HG02852 (cell line): ENCODE measurements at regions not wholly inside any gene's neighbourhood (a gene's known extent, or its start where the extent isn't known, plus 50 kb on each side); places are given as distances from the start of the nearest gene placed in this dataset.
"Not testable (repeated sequence)": the region's sequence is repeated elsewhere in the genome, so short reads cannot be mapped to it uniquely, and the experiment has no call there.

Experiments
- ATAC-seq: cut with Tn5 transposase; IDR thresholded peaks from one replicate; pipeline ENCODE4 v1.9.1; 2021; ENCODE audit warnings: mild to moderate bottlenecking, moderate library complexity; ENCODE audit not compliant: unreplicated experiment

DNA sequence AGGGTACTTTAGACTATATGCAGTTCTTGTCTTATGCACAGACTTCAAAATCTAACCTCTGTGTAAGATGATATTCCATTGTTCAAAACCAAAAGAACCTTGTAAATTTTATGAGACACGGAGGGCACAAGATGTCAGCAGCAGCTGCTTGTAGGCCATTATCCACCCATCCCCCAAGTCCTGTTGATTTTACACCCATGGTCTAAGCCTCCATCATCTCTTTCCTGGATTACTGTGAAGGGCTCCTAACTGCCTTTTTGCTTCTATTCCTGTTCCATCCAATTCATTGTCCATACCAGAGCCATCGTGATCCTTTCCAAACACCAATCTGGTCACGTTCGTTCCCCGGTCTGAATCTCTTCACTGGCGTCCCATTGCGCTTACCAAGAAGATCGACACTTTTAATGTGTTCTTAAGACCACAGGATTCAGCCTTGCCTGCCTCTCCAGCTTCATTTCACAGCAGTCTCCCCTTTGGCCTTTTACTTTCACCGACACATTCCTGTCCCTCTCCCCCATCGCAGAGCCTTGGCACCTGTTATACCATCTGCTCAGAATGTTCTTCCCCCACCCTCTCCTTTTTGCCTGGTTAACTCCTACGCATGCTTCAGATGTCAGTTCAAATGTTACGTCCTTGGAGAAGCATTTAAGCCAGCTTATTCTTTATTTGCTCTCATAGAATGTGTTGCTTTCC, 107.3 kb upstream of the POU3F1 start:
- no peak for ATAC-seq

DNA sequence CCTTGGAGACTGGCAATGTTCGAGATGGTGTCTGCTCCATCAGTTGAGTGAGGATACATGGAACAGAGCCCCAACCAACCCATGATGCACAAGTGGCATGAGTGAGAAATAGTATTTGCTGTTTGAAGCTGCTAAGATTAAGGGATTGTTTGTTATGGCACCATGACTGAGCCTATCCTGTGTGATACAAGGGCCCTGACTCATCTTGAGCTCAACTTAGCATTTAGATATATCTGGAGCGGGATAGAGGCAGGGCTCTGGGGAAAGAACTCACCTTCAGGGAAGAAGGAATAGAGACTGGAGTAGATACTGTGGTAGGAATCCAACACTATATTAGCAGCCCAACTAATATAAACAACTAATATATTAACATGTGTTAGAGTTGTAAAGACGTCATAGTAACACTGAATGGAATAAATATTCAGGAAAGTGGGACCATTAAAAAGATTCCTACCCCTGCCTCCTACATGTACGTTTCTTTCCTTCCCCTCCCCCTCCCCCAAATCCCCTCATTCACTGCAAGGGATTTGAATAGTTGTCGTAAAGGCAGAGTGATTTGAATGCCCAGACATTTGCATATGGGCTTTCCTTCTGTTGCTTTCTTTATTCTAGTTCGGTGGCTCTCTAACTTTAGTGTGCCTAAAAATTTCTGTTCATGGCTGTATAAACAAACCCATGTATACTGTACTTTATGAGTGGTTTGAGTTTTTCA, 106.6 kb upstream of the POU3F1 start:
- no peak for ATAC-seq

DNA sequence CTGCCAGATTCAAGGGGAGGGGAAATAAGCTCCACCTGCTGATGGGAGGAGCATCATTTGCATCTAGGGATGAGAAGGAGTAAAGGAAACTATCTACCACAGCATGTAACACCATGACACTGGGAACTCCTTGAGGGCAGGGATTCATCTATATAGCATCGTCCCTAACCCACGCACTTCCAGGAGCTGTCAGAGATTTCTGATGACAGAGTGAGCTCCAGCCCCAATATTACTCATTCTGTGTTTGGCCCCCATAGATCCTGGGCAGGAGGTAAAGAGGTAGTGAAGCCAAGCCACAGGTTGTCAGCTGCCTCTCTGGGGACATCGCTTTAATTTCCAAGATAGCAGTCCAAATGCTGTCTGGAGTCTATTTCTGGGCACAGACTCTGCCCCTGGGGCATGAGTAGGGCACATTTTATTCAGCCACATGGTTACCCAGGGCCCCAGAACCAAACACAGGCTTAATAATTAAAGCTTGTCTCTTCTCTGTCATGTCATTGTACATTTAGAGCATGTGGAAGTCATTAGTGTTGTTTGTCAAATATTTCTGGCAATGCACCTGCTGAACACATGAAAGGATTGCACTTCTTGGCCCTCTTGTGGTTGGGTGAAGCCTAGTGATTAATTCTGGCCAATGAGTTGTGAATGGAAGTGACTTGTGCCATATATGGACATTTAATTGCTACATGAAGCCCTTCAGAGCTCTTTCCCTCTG, 105.9 kb upstream of the POU3F1 start:
- ATAC-seq: no peak

DNA sequence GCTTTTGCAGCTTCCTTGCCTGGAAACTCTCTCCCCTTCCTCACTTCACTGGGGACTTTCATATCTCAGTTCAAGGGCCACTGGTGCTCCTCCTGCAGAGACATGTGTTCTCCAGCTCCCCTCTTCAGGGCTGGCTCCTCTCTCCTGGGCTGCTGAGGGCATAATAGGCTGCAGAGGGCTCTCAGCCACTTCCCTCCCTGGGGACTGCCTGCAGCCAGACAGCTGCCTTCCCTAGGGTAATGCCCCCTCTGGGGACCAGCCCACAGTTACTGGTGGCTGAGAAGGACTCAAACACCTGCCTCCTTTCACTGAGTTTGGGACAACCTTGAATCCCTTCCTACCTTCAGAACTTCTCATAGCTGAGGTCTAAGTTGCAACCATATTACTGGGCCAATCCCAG, 104.8 kb upstream of the POU3F1 start:
- no peak for ATAC-seq

DNA sequence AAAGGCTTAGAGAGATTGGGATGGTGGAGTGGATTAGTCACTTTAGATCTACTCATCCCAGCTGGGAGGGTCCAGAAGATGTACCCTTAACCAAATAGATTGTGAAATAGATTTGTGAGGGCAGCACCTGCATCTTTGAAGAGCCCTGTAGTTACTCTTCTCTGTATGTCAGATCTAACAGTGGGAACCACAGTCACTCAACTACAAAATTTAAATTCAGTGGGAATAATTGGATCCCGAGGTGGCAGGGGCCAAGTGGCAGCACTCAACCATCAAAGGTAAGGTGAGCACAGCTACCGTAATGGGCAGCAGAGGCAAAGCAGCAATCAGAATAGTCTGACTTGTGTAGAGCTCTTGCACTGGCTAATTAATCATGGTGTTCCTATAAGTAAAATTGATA, 99.5 kb upstream of the POU3F1 start:
- not testable (repeated sequence) for ATAC-seq

DNA sequence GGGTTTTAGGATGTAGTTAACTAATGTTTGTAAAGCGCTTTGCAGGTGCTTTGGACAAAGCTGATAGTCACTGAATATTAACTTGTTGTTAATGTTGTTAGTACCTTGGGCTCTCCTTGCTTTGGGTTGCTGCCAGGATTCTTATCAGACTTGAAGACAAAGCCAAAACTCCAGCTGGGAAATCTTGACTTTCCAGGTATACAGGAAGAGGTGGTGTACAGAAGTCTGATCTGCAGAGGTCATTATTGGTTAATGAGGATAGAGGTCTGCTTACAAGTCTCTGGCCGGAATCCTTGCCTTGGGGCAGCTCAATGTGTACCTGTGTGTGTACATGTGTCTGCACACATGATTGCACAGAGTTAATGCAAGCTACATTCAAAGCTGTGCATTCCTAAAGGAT, 96.0 kb upstream of the POU3F1 start:
- no peak for ATAC-seq

DNA sequence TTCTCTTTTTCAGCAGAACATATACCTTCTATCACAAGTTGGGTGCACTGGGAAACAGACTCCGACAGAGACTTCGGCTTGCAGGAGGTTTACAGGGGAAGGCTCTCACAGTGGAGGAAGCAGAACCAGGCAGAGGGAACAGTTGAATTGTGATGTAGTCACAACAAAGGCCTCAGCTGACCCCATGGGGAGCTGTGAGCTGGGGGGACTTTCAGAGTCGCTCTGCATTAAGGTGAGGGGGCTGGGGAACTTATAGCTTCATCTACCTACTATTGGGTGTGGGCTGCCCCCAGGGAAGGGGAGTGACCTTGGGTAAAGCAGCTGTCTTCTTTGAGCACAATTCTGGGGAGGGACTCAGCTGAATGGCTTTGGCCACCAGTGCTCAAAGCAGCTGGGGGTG, 94.9 kb upstream of the POU3F1 start:
- ATAC-seq: no peak

DNA sequence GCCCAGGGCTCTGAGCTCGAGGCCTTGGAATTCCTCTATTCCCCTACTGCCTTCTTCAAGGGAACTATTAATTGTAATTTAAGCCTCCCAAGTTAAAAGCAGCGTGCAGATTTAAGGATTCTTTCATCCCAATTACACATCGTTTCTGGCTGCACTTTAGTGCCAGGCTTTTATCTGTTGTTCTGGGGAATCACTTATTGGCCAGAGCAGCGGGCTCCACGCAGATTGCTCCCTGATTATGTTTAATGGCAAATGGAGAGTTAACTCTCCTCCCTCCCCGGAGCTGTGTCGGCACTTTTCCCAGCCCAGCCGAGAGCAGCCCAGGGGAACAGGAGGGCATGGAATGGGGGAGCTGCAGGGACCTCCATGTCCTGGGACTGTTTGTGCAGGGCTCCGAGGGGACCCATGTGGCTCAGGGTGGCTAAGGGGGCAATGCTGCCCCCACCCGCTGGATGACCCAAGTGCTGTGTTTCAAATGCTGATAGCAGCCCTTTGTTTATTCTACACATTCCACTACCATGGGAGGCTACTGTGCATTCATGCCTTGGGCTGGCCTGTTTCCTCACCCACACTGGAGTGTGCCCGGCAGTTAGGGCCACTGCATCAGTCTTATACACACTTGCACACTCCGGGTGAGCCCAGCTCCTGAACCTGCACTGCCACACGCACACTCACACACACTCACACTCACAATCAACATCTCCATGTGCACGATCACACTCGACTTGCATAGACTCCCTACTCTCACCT, 93.3 kb upstream of the POU3F1 start:
- ATAC-seq: no peak

DNA sequence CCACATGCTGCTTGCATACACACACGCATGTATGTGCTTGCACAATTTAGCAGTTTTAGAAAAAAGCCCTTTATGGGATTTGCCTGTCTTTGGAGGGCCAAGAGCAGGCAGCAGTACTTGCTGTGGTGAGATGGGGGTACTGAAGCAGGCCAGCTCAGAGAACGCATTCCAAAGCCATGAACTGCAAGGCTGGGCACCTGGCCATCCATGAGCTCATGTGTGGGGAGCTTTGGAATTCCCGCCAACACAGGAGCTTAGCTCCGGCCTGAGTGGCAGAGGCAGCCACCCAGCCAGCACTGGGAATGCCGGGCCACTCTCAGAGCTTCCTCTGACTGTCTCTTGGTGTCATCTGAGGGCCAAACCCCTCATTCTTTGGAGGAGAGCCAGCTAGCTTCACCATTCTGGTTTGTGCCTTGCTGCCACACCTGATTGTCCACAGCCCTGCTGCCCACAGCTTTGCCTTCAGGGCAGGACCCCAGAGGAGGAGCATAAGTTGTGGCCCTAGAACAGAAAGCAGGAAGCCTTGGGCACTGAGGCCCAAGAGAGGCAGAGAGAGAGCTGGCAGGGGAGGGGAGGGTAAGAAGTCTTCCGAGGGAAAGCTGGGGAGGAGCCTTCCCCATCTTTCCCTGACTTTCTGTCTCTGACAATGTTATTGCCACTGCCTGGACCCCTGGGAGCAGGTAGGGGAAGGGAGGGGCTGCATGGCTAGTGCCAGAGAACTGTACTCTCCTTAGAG, 92.1 kb upstream of the POU3F1 start:
- ATAC-seq: no peak

DNA sequence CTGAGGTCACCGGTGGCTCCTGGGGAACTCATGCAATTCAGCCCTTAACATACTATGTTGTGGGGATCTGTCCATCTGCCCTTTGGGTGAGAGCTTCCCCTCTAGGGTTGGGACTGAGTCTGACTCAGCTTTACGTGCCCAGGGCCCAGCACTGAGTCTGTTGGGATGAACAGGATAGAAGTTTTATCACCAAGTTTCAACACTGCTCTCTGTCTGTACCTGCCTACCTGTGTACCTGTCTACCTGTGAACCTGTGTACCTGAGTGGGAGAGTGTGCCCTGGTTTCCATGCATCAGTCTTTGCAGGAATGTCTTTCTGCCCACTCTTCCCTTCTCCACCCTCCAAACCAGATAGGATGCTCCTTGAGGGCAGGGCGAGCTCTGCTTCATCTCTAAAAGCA, 90.6 kb upstream of the POU3F1 start:
- ATAC-seq: no peak

DNA sequence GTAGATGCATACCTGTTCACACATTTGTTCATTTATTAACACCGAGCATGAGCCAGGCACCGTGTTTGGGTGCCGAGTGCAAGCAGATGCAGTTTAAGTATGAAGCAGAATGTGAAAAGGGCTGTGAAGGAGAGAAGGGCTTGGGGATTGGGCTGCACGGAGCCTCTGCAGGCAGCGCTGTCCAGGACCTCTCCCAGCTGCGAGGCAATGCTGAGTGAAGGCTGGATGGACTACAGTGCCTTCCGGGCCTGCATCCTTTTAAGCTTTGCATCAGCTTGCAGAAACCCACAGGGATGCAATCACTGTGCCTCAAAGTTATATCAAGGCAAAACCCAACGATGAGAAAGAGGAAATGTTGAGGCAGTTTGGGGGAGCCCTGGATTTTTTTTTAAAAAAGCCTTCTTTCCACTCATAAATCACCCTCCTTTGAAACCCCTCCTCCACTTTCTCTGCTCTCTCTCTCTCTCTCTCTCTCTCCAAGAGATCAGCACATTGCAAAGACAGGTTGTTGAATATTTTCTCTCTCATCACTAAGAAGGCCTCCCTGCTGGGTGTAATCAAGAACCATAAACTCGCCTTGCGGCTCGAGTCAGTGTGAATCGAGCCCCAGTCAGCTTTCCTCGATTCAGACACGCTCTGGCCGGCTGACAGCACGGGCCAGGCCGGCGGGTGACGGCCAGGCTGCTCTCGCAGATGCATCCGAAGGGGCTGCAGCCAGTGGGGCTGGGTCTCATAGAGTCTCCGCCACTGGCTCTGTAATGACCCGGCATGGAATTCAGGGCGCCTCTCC, 89.2 kb upstream of the POU3F1 start:
- ATAC-seq: no peak

DNA sequence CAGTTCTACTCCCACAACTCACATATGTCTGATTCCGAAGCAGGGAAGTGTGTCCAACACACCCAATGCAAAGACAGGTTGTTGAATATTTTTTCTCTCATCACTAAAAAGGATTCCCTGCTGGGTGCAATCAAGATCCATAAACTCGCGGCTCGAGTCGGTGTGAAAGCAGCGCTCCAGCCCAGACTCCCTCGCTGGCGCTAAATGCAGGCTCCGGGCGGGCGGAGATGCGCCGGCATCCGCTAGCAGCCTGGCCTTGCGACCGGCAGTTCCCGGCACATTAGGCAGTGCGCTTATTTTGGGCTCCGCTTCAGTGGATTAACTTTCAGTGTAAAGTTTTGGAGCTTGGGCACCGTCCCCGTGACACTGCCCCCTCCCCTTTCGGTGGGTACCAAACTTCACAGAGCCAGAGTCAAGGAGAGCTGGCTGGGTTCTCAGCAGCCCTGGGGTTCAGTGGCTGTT, 87.7 kb upstream of the POU3F1 start:
- no peak for ATAC-seq

DNA sequence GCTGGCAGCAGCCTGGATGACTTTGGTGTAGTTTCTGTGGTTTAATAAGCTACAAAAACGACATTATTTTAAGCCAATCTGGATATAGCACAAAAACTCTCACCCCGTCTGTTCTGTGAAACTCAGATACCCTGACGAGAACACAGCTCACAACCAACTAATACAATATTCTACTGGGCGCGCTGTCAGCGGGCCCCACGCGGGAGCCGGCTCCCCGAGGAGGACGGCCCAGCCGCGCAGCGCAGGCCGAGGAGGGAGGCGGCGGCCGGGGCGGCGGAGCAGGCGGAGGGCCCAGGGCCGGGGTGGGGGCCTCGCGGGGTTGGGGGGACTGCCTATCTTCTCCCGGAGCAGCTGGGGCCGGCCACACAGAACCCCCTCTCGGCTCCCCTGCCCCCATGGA, 87.2 kb upstream of the POU3F1 start:
- no peak for ATAC-seq

DNA sequence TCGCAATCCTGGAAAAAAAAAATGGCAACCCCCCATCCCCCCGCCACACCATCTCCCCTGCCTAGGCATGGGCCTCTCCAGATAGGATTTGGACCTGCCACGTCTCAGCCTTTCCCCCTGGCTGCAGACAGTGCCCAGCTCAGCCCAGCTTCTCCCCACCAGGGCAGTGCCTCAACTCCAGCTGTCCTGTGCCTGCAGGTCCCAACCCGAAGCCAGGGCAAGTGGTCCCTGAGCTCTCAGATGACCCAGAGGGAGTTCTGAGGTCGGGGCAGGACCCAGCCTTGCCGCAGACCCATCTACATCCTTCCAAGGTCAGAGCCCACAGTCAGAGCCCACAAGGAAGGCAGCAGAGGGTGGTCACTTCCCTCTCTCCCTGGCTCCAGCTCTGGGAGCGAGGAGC, 86.7 kb upstream of the POU3F1 start:
- no peak for ATAC-seq

DNA sequence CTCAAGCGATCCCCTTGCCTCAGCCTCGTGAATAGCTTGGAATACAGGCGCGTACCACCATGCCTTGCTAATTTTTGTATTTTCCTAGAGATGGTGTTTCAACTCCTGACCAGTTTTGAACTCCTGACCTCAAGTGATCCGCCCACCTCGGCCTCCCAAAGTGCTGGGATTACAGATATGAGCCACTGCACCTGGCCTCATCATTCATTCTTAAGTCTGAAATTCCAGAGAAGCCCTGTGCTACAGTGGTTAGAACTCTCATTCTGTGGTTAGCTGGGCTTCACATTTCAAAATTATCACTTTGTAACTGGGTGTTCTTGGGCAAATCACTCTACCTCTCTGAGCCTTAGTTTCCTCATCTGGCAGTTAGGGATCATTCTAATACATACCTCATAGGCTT, 86.1 kb upstream of the POU3F1 start:
- no peak for ATAC-seq

DNA sequence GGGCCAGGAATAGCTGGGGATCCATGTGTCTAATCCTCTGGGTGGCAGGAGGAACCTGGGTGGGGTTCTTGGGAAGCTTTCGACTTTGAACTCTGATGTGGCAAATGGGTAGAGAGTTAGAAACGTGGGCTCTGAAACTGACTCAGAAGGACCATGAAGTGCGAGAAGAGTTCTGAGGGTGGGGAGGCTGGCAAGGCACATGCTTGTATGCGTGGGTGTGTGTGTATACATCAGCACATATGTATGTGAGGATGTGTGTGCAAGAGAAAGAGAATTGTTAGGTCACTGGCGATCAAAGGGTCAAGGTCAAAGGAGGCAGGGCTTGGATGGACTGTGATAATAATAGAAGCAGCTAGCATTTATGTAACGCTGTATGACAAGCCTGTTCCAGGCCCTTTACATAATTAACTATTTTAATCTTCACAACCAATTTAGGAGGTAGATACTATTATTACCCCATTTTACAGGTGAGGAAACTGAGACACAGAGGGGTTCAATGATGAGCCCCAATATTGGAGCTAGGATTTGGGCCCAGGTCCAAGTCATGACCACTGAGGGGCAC, 84.5 kb upstream of the POU3F1 start:
- ATAC-seq: no peak

DNA sequence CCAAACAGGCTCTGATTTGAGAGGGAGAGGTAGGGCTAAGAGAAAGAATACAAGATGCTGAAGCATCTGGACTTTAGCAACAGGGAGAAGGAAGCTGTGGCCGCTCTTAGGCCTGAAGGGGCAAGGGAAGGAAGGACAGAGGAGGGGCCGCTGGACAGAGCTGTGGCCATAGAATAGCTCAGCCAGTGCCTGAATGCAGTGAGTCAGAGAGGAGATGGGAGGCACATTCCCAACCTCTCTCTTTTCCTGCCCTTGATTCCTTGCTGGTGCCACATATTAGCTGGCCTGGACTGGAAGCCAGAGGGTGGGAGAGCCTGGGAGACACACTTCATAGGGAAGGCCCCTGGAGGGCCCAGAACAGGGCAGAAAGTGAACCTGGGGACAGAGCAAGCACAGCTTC, 83.4 kb upstream of the POU3F1 start:
- ATAC-seq: no peak

DNA sequence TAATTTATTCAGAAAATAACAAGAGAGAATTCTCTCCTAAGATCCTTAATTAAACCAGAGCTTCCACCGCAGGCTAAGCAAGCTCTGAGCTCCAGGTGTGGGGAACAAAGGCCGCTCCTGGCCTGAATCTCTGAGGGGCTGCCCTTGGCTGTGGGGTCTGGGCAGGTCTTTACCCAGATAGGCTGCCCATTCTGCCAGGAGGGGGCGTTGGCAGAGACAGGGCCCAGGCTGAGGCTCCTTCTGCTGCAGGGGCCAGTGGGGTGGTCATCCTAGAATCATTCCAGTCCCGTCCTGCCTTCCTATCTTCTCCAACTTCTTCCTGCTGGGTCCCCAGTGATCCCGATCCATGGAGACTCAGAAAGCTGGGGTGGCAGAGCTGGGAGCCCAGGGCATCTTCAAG, 82.9 kb upstream of the POU3F1 start:
- no peak for ATAC-seq

DNA sequence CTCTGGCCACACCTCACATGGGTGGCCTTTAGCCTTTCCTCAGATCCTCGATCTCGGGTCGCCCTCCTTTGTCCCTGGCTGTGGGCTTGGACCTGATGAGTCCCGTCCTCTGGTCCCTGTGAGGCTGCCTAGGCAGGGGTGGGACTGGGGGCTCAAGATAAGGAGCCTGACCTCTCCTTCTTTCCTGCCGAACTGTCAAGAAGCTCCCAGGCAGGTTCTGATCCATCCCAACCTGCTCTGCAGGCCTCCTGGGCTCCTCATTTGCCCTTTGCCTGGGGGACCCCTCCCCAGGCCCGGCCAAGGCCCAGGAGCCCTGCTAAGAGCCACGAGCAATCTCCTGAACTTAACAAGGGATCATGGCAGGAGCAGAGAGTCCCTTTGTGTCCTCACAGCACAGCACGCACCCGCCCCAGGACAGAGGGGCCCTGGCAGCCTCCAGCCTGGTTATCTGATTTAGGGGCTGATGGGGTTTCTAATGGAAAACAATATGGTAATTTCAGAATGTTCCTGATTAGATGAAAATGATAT, 82.4 kb upstream of the POU3F1 start:
- ATAC-seq: no peak
